Motor neuron (in vitro differentiated cells): ENCODE measurements at regions not wholly inside any gene's neighbourhood (a gene's known extent, or its start where the extent isn't known, plus 50 kb on each side); places are given as distances from the start of the nearest gene placed in this dataset.

ENCODE experiments used
- ATAC-seq, 8 experiments: fragments of 200-7000 bp; cut with Tn5 transposase; replicated peaks in 6 of 8; 2 replicates each; pipeline ENCODE4 v1.8.0; 2021; ENCODE audit warnings: mild to moderate bottlenecking in 8 of 8, moderate library complexity in 8 of 8
- H3K27ac ChIP-seq, 2 donors: fragments of 250-450 bp; sonication (Bioruptor Pico); 2 replicates each; pipeline ENCODE4 v1.9.0; 2021; ENCODE audit warnings: antibody characterized with exemption in 2 of 2, mild to moderate bottlenecking in 2 of 2, moderate library complexity in 1 of 2
- H3K4me1 ChIP-seq, 2 donors: fragments of 250-450 bp; sonication (Bioruptor Pico); replicated peaks in 1 of 2; 2 replicates each; pipeline ENCODE4 v1.6.1; 2021; ENCODE audit warnings: antibody characterized with exemption in 2 of 2, mild to moderate bottlenecking in 2 of 2, moderate library complexity in 1 of 2
- H3K4me3 ChIP-seq, 5 donors: fragments of 250-450 bp; sonication (Bioruptor Pico); 2 replicates each; pipeline ENCODE4 v1.9.0; 2021; ENCODE audit warnings: antibody characterized with exemption in 5 of 5, mild to moderate bottlenecking in 5 of 5, moderate library complexity in 4 of 5
- WGBS, 10 experiments: fragments of 450-650 bp; shearing (Covaris generic); methylation state at CpG; one replicate each; pipeline ENCODE4 v1.0.0; 2022; 5-methylcytosine and 5-hydroxymethylcytosine counted together
- in situ Hi-C, 9 experiments: fragments of 400-800 bp; cut with MboI; loops; one replicate each; pipeline ENCODE4 v1.15.0; 2021; ENCODE audit warnings: low sequenced_read_pairs in 9 of 9, low pct_unique_long_range_greater_than_20kb in 2 of 9; ENCODE audit not compliant: unreplicated experiment in 9 of 9

DNA sequence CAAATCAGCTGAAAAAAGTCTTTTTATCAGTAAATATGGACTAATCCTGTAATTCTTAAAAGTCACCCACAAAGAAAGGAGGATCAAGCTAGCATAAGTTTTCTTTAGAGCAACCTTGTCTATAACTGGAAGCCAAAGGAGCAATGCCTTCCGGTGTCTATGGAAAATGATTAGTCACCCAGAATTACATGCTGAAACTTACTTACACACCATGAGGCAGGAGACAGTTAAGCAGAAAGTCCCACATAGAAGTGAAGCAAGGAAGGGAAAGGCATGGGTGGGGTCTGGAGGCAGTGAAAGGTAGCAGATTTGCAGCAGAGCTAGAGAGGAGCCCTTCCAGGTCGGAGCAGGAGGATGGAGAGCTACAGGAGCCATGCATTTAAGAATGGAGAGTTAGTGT lies 153.7 kb upstream of the RIPOR2 start:
- ATAC-seq = peak in 3 of 8 experiments; percentile 72 to 81 (median 73)
- 32 to 67% (median 60%) methylated on average over 1 to 2 of the region's 2 CpGs; no CpG with 5 or more reads in 5 of the 10 experiments for WGBS, 10 experiments
- Histone ChIP-seq H3K4me3 (no peak overlapping the region), H3K27ac (no peak overlapping the region), H3K4me1 (peaks cover 0 to under 1% of the 10 kb centered on the region in 2 donors)
- in situ Hi-C loops = no loop called here

DNA sequence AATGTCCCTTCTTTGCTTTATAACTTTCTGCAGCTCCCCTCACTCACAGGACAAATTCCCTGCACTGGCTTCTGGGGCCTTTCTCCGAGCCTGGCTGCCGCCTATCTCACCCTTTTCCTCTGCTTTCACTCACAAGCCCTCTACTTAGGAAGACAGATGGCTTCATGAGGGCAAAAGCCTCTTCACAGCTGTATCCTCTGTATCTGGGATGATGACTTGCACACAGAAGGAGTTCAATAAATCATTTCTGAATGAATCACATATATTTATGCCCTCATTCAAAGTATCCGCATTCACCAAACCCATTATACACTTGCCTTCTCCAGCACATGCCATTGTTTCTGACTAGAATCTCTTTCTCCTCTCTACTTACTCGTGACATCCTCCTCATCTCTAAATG lies 159.0 kb upstream of the RIPOR2 start:
- peak in 5 of 8 experiments; percentile 89 to 97 (median 92) for ATAC-seq
- Histone ChIP-seq H3K4me1 (peaks cover 2 to 8% of the 10 kb centered on the region in 2 donors), H3K4me3 (no peak overlapping the region), H3K27ac (no peak overlapping the region)
- WGBS, 10 experiments = 51 to 100% (median 64%) methylated on average over 1 to 4 of the region's 4 CpGs; no CpG with 5 or more reads in 1 of the 10 experiments
- in situ Hi-C loops = no loop called here

- 34 to 74% (median 67%) methylated on average over 1 to 4 of the region's 4 CpGs; no CpG with 5 or more reads in 1 of the 10 experiments for WGBS, 10 experiments
- H3K27ac ChIP-seq = no peak overlapping the region
- no peak overlapping the region for H3K4me3 ChIP-seq
- ATAC-seq = no peak
- H3K4me1 ChIP-seq = no peaks in the 10 kb centered on the region
- in situ Hi-C loops = no loop called here
Measured at GRCh38 chr6:25100288-25100687, 164.5 kb upstream of the RIPOR2 start.

- ATAC-seq = no peak
- in situ Hi-C loops = no loop called here
- H3K4me3 ChIP-seq = no peak overlapping the region
- 56 to 93% (median 87%) methylated on average over 1 to 3 of the region's 3 CpGs; no CpG with 5 or more reads in 2 of the 10 experiments for WGBS, 10 experiments
- H3K4me1 ChIP-seq = no peaks in the 10 kb centered on the region
- H3K27ac ChIP-seq = no peak overlapping the region
Measured at GRCh38 chr6:25103603-25104002, 167.8 kb upstream of the RIPOR2 start.

GRCh38 chr6:25105070-25105925 lies 169.5 kb upstream of the RIPOR2 start:
- no peak for ATAC-seq
- Histone ChIP-seq H3K4me1 (no peaks in the 10 kb centered on the region), H3K27ac (no peak overlapping the region), H3K4me3 (no peak overlapping the region)
- in situ Hi-C loops = no loop called here
- 57 to 89% (median 80%) methylated on average over 2 to 7 of the region's 7 CpGs for WGBS, 10 experiments

- Histone ChIP-seq H3K4me1 (no peaks in the 10 kb centered on the region), H3K27ac (no peak overlapping the region), H3K4me3 (no peak overlapping the region)
- in situ Hi-C loops = no loop called here
- 83 to 100% (median 97%) methylated on average over 1 to 2 of the region's 2 CpGs; no CpG with 5 or more reads in 2 of the 10 experiments for WGBS, 10 experiments
- ATAC-seq = no peak
Measured at GRCh38 chr6:25107218-25107617, 171.5 kb upstream of the RIPOR2 start.

- 89 to 100% (median 100%) methylated on average over 1 of the region's 1 CpG for whole genome bisulfite sequencing, 10 experiments
- in situ Hi-C loops = no loop called here
- no peak for ATAC-seq
Measured at GRCh38 chr6:25111782-25112181, 167.4 kb upstream of the CARMIL1 start.

DNA sequence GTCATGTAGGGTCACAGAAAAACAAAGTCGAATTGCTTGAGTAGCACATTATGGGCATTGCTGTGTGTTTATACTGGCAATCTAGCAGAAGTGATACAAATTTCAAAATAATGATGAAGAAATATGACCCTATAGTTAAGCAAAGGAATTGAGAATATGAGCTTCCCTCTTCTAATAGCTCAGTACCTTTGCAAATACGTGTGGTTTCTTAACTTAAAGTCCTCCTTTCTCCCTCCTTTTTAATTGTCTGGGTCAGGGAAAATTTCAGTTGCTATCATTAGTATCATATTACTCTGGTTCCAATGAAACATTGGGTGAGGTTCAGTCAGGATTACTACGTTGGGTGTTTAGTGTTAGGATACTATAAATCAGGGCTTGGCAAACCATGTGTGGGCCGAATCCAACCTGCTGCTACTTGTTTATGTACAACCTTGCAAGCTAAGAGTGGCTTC lies 166.8 kb upstream of the CARMIL1 start:
- Histone ChIP-seq H3K27ac (no peak overlapping the region), H3K4me1 (no peaks in the 10 kb centered on the region), H3K4me3 (no peak overlapping the region)
- WGBS, 10 experiments = 33 to 88% (median 71%) methylated on average over 2 to 4 of the region's 4 CpGs
- in situ Hi-C loops = no loop called here
- peak in 1 of 8 experiments; percentile 52 for ATAC-seq

More at GRCh38 chr6:25111782-25112181, 167.4 kb upstream of the CARMIL1 start:
- Histone ChIP-seq H3K4me1 (no peaks in the 10 kb centered on the region), H3K4me3 (no peak overlapping the region), H3K27ac (no peak overlapping the region)

- in situ Hi-C loops = no loop called here
- 40 to 100% (median 87%) methylated on average over 1 to 4 of the region's 4 CpGs for WGBS, 10 experiments
- H3K4me1 ChIP-seq = no peaks in the 10 kb centered on the region
- no peak for ATAC-seq
- no peak overlapping the region for H3K4me3 ChIP-seq
- no peak overlapping the region for H3K27ac ChIP-seq
Measured at GRCh38 chr6:25113436-25113835, 165.7 kb upstream of the CARMIL1 start.

DNA sequence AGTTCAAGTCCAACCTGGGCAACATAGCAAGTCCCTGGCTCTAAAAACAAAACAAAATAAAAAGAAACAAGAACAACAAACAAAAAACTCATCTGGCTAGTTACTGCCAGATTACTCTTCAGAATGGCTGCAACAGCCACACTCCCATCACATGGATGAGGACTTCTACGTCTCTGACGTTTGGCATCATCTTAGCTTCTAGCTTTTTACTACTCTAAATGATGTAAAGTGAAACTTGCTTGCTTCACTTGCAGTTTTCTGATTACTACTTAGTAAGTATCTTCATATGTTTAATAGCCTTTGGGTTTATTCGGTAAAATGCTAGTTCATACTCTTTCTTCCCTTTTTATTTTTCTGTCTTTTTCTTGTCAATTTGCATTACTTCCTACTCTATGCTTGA lies 161.1 kb upstream of the CARMIL1 start:
- 72 to 100% (median 82%) methylated on average over 1 to 3 of the region's 3 CpGs; no CpG with 5 or more reads in 1 of the 10 experiments for whole genome bisulfite sequencing, 10 experiments
- in situ Hi-C loops = no loop called here
- ATAC-seq = no peak
- no peaks in the 10 kb centered on the region for H3K4me1 ChIP-seq
- no peak overlapping the region for H3K4me3 ChIP-seq
- H3K27ac ChIP-seq = no peak overlapping the region

DNA sequence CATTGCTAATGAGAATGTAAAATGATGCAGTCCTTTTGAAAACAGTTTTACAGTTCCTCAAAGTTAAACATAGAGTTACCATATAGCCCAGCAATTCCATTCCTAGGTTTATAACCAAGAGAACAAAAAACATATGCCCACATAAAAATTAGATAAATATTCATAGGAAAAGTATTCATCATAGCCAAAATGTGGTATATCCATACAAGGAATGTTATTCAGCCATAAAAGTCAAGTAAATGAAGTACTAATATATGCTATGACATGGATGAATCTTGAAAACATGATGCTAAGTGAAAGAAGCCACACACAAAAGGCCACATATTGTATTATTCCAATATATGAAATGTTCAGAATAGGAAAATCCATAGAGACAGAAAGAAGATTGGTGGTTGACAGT lies 158.0 kb upstream of the CARMIL1 start:
- Histone ChIP-seq H3K27ac (no peak overlapping the region), H3K4me3 (no peak overlapping the region), H3K4me1 (no peaks in the 10 kb centered on the region)
- ATAC-seq = no peak
- in situ Hi-C loops = no loop called here

DNA sequence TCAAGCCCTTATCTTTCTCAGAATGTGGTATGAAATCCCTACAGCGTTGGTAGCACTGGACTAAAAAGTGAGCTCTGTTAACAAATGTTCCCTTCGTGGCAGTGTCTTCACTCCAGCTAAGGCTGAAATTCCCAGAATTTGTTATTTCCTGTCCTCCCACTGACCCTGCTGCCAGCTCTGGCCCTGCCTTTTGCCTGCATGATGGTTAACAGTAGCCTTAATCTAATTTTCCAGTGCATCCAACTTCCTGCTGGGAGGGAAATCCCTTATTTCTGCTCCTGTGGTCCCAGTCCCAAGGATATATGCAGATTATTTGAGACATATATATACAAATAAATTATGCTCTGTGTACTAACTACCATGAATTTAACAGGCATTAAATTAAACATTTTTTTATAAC lies 157.2 kb upstream of the CARMIL1 start:
- H3K27ac ChIP-seq = no peak overlapping the region
- peak in 3 of 8 experiments; percentile 57 to 81 (median 66) for ATAC-seq
- in situ Hi-C loops = no loop called here

DNA sequence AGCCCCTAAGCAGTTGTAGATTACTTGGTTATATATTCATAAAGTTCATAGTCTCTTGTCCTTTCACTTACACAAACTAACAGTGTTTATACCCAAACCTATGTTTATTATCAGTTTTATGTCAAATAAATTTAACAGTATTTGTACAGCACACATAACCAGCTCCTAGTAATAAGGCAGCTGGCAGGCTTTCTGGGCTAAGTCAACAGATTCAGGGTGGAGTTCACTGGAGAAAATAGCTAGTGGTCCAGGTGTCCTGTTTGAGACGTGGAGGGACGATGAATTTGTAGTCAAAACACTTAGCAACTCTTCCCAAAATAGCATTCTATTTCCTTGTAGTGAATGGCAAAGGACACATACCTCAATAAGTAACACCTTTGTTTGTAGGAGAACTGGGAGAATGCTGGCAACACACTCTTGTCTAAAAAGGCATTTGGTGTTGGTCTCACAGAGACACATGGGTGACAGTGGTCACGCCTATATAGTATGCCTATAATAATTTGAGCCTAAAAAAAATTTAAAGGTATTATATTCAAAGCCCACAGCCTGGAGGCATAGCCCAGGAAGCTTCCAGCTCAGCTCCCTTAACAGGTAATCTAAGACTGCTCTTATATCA lies 156.4 kb upstream of the CARMIL1 start:
- Histone ChIP-seq H3K4me3 (no peak overlapping the region), H3K27ac (no peak overlapping the region), H3K4me1 (no peaks in the 10 kb centered on the region)
- 57 to 100% (median 88%) methylated on average over 1 to 3 of the region's 3 CpGs; no CpG with 5 or more reads in 3 of the 10 experiments for WGBS, 10 experiments
- in situ Hi-C loops = no loop called here
- peak in 2 of 8 experiments; percentile 50 to 57 for ATAC-seq

More for the DNA sequence above, 157.2 kb upstream of the CARMIL1 start:
- Histone ChIP-seq H3K4me3 (no peak overlapping the region), H3K4me1 (no peaks in the 10 kb centered on the region)
- 0 to 83% (median 68%) methylated on average over 1 to 2 of the region's 2 CpGs; no CpG with 5 or more reads in 3 of the 10 experiments for WGBS, 10 experiments
